GM23338 (cell line): ENCODE measurements at regions not wholly inside any gene's neighbourhood (a gene's known extent, or its start where the extent isn't known, plus 50 kb on each side); places are given as distances from the start of the nearest gene placed in this dataset.

Experiments used
- ATAC-seq: fragments of 200-7000 bp; cut with Tn5 transposase; 3 replicates; pipeline ENCODE4 v1.9.1; 2020
- DNase-seq: peaks from one replicate; pipeline ENCODE4 v3.0.0-alpha.2; 2015; ENCODE audit warnings: low spot score
- H2AFZ ChIP-seq: fragments of 200-600 bp; sonication (generic); 2 replicates; pipeline ENCODE4 v1.8.0; 2016; ENCODE audit warnings: antibody characterized with exemption, mild to moderate bottlenecking, moderate library complexity
- H3F3A ChIP-seq: fragments of 200-600 bp; sonication (generic); replicated peaks from 2 replicates; pipeline ENCODE4 v1.8.0; 2017; ENCODE audit warnings: antibody characterized with exemption, mixed run types, low read depth
- H3K27ac ChIP-seq: fragments of 200-600 bp; sonication (generic); 2 replicates; pipeline ENCODE4 v1.6.1; 2016; ENCODE audit warnings: low read depth
- H3K27me3 ChIP-seq: fragments of 200-600 bp; sonication (generic); 2 replicates; pipeline ENCODE4 v1.8.0; 2016; ENCODE audit warnings: mild to moderate bottlenecking, mixed run types, moderate library complexity; ENCODE audit not compliant: insufficient read depth
- H3K36me3 ChIP-seq: fragments of 200-600 bp; sonication (generic); 2 replicates; pipeline ENCODE4 v1.8.0; 2016; ENCODE audit warnings: mild to moderate bottlenecking; ENCODE audit not compliant: insufficient read depth
- H3K4me1 ChIP-seq: fragments of 200-600 bp; sonication (generic); 2 replicates; pipeline ENCODE4 v1.8.0; 2016; ENCODE audit warnings: mild to moderate bottlenecking, moderate library complexity; ENCODE audit not compliant: insufficient read depth
- H3K4me2 ChIP-seq: fragments of 200-600 bp; sonication (generic); 2 replicates; pipeline ENCODE4 v1.7.1; 2017; ENCODE audit warnings: mixed run types
- H3K4me3 ChIP-seq: fragments of 200-600 bp; sonication (generic); 2 replicates; pipeline ENCODE4 v1.6.1; 2016; ENCODE audit warnings: mixed run types
- H3K79me2 ChIP-seq: fragments of 200-600 bp; sonication (generic); replicated peaks from 2 replicates; pipeline ENCODE4 v1.8.0; 2017; ENCODE audit warnings: mild to moderate bottlenecking; ENCODE audit not compliant: insufficient read depth
- H3K9me2 ChIP-seq: fragments of 200-600 bp; sonication (generic); 2 replicates; pipeline ENCODE4 v1.8.0; 2017; ENCODE audit not compliant: insufficient read depth
- H4K20me1 ChIP-seq: fragments of 200-600 bp; sonication (generic); replicated peaks from 2 replicates; pipeline ENCODE4 v1.8.0; 2017; ENCODE audit warnings: mild to moderate bottlenecking; ENCODE audit not compliant: insufficient read depth
- H3K27ac Mint-ChIP-seq: 2 replicates; pipeline ENCODE4 v1.8.0; 2020; ENCODE audit warnings: inconsistent platforms, mild to moderate bottlenecking, moderate library complexity, mixed read lengths
- H3K27me3 Mint-ChIP-seq: 3 replicates; pipeline ENCODE4 v1.8.0; 2022; ENCODE audit warnings: low read depth, mild to moderate bottlenecking, moderate library complexity, mixed read lengths, inconsistent platforms; ENCODE audit not compliant: insufficient read depth, poor library complexity
- H3K36me3 Mint-ChIP-seq: 3 replicates; pipeline ENCODE4 v1.8.0; 2021; ENCODE audit warnings: low read depth, mild to moderate bottlenecking, inconsistent platforms, moderate library complexity, mixed read lengths
- H3K4me1 Mint-ChIP-seq: 3 replicates; pipeline ENCODE4 v1.8.0; 2020; ENCODE audit warnings: mild to moderate bottlenecking, inconsistent platforms, mixed read lengths
- H3K4me3 Mint-ChIP-seq: 3 replicates; pipeline ENCODE4 v1.8.0; 2021; ENCODE audit warnings: moderate library complexity, mild to moderate bottlenecking, inconsistent platforms, mixed read lengths
- H3K9me3 Mint-ChIP-seq: 3 replicates; pipeline ENCODE4 v1.8.0; 2020; ENCODE audit warnings: moderate library complexity, mild to moderate bottlenecking, inconsistent platforms, mixed read lengths
- EZH2 ChIP-seq: fragments of 200-600 bp; sonication (generic); IDR thresholded peaks from one replicate; pipeline ENCODE4 v1.8.0; 2017; ENCODE audit warnings: antibody characterized with exemption, mild to moderate bottlenecking, low read depth; ENCODE audit not compliant: unreplicated experiment
- JUNB ChIP-seq: IDR thresholded peaks from one replicate; pipeline ENCODE4 v1.6.1; 2016; ENCODE audit warnings: antibody characterized with exemption; ENCODE audit not compliant: unreplicated experiment
- NANOG ChIP-seq: IDR thresholded peaks from 2 replicates; pipeline ENCODE4 v1.6.1; 2016; ENCODE audit warnings: antibody characterized with exemption, borderline replicate concordance
- STAT1 ChIP-seq: IDR thresholded peaks from one replicate; pipeline ENCODE4 v1.6.1; 2016; ENCODE audit warnings: antibody characterized with exemption; ENCODE audit not compliant: unreplicated experiment
- TF ChIP-seq, protein P1 (sequence below): IDR thresholded peaks from 2 replicates; pipeline ENCODE4 v1.6.1; 2016; ENCODE audit warnings: antibody characterized with exemption
- TF ChIP-seq, protein P2 (sequence below): fragments of 250-450 bp; sonication (Bioruptor Pico); IDR thresholded peaks from 2 replicates; pipeline ENCODE4 v1.5.0; 2020; ENCODE audit warnings: mild to moderate bottlenecking, moderate library complexity
- TF ChIP-seq, protein P3 (sequence below), 2 experiments: fragments of 200-600 bp in 1 of 2; sonication (generic) in 1 of 2; conservative IDR thresholded peaks; 2 replicates each; pipeline versions ENCODE4 v1.5.1 to v1.6.1; 2016 to 2017; ENCODE audit warnings: antibody characterized with exemption in 2 of 2, low read depth in 2 of 2, mild to moderate bottlenecking in 2 of 2, moderate library complexity in 1 of 2
- TF ChIP-seq, protein P4 (sequence below): IDR thresholded peaks from one replicate; pipeline ENCODE4 v1.6.1; 2018; ENCODE audit warnings: antibody characterized with exemption; ENCODE audit not compliant: unreplicated experiment

DNA sequence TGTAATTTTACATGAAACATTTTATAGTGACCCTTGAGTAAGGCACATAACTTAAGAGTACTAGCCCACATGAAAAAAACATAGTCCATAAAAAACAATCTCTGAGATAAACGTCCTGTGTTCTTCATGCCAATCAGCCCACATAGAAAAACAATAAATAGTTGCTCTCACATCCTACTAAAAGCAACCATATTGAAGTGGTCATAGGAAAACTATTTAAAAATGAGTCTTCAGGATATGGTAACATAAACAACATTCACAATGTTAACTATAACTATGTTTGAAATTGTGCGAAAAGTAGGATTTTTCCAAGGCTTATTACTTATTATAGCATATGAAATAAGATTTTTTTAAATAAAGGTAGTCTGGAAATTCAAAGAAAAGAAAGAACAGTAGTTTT lies 77.1 kb upstream of the EPHA5 start:
- Histone ChIP-seq H3K4me1 (no peaks in the 10 kb centered on the region), H3F3A (no peaks in the 10 kb centered on the region), H2AFZ (no peak overlapping the region), H3K36me3 (no peaks in the 10 kb centered on the region), H3K9me2 (no peaks in the 10 kb centered on the region), H4K20me1 (no peaks in the 10 kb centered on the region), H3K4me2 (no peak overlapping the region), H3K27ac (no peak overlapping the region), H3K27me3 (no peaks in the 10 kb centered on the region), H3K4me3 (no peak overlapping the region), H3K79me2 (no peaks in the 10 kb centered on the region)
- no peaks in the 10 kb centered on the region for H3K9me3 Mint-ChIP-seq
- no peaks in the 10 kb centered on the region for H3K36me3 Mint-ChIP-seq
- H3K27ac Mint-ChIP-seq, result no peak overlapping the region
- peaks cover 4% of the 10 kb centered on the region; the same call in 1 of the 3 replicates for H3K4me1 Mint-ChIP-seq
- DNase-seq (no peak), ATAC-seq (no peak)
- TF ChIP-seq JUNB (no peak), STAT1 (no peak), EZH2 (no peak), NANOG (no peak)
- TF ChIP-seq, protein P1, sequence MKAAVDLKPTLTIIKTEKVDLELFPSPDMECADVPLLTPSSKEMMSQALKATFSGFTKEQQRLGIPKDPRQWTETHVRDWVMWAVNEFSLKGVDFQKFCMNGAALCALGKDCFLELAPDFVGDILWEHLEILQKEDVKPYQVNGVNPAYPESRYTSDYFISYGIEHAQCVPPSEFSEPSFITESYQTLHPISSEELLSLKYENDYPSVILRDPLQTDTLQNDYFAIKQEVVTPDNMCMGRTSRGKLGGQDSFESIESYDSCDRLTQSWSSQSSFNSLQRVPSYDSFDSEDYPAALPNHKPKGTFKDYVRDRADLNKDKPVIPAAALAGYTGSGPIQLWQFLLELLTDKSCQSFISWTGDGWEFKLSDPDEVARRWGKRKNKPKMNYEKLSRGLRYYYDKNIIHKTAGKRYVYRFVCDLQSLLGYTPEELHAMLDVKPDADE, result no peak
- TF ChIP-seq, protein P2, sequence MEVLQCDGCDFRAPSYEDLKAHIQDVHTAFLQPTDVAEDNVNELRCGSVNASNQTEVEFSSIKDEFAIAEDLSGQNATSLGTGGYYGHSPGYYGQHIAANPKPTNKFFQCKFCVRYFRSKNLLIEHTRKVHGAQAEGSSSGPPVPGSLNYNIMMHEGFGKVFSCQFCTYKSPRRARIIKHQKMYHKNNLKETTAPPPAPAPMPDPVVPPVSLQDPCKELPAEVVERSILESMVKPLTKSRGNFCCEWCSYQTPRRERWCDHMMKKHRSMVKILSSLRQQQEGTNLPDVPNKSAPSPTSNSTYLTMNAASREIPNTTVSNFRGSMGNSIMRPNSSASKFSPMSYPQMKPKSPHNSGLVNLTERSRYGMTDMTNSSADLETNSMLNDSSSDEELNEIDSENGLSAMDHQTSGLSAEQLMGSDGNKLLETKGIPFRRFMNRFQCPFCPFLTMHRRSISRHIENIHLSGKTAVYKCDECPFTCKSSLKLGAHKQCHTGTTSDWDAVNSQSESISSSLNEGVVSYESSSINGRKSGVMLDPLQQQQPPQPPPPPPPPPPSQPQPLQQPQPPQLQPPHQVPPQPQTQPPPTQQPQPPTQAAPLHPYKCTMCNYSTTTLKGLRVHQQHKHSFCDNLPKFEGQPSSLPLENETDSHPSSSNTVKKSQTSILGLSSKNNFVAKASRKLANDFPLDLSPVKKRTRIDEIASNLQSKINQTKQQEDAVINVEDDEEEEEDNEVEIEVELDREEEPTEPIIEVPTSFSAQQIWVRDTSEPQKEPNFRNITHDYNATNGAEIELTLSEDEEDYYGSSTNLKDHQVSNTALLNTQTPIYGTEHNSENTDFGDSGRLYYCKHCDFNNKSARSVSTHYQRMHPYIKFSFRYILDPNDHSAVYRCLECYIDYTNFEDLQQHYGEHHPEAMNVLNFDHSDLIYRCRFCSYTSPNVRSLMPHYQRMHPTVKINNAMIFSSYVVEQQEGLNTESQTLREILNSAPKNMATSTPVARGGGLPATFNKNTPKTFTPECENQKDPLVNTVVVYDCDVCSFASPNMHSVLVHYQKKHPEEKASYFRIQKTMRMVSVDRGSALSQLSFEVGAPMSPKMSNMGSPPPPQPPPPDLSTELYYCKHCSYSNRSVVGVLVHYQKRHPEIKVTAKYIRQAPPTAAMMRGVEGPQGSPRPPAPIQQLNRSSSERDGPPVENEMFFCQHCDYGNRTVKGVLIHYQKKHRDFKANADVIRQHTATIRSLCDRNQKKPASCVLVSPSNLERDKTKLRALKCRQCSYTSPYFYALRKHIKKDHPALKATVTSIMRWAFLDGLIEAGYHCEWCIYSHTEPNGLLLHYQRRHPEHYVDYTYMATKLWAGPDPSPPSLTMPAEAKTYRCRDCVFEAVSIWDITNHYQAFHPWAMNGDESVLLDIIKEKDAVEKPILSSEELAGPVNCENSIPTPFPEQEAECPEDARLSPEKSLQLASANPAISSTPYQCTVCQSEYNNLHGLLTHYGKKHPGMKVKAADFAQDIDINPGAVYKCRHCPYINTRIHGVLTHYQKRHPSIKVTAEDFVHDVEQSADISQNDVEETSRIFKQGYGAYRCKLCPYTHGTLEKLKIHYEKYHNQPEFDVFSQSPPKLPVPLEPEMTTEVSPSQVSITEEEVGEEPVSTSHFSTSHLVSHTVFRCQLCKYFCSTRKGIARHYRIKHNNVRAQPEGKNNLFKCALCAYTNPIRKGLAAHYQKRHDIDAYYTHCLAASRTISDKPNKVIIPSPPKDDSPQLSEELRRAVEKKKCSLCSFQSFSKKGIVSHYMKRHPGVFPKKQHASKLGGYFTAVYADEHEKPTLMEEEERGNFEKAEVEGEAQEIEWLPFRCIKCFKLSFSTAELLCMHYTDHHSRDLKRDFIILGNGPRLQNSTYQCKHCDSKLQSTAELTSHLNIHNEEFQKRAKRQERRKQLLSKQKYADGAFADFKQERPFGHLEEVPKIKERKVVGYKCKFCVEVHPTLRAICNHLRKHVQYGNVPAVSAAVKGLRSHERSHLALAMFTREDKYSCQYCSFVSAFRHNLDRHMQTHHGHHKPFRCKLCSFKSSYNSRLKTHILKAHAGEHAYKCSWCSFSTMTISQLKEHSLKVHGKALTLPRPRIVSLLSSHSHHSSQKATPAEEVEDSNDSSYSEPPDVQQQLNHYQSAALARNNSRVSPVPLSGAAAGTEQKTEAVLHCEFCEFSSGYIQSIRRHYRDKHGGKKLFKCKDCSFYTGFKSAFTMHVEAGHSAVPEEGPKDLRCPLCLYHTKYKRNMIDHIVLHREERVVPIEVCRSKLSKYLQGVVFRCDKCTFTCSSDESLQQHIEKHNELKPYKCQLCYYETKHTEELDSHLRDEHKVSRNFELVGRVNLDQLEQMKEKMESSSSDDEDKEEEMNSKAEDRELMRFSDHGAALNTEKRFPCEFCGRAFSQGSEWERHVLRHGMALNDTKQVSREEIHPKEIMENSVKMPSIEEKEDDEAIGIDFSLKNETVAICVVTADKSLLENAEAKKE (CRISPR knock-in tag), result no peak
- TF ChIP-seq, protein P3, sequence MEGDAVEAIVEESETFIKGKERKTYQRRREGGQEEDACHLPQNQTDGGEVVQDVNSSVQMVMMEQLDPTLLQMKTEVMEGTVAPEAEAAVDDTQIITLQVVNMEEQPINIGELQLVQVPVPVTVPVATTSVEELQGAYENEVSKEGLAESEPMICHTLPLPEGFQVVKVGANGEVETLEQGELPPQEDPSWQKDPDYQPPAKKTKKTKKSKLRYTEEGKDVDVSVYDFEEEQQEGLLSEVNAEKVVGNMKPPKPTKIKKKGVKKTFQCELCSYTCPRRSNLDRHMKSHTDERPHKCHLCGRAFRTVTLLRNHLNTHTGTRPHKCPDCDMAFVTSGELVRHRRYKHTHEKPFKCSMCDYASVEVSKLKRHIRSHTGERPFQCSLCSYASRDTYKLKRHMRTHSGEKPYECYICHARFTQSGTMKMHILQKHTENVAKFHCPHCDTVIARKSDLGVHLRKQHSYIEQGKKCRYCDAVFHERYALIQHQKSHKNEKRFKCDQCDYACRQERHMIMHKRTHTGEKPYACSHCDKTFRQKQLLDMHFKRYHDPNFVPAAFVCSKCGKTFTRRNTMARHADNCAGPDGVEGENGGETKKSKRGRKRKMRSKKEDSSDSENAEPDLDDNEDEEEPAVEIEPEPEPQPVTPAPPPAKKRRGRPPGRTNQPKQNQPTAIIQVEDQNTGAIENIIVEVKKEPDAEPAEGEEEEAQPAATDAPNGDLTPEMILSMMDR (conservative IDR thresholded peaks at IDR 0.05; ENCODE audit: low read depth in 2 of 2), result no peak
- TF ChIP-seq, protein P4, sequence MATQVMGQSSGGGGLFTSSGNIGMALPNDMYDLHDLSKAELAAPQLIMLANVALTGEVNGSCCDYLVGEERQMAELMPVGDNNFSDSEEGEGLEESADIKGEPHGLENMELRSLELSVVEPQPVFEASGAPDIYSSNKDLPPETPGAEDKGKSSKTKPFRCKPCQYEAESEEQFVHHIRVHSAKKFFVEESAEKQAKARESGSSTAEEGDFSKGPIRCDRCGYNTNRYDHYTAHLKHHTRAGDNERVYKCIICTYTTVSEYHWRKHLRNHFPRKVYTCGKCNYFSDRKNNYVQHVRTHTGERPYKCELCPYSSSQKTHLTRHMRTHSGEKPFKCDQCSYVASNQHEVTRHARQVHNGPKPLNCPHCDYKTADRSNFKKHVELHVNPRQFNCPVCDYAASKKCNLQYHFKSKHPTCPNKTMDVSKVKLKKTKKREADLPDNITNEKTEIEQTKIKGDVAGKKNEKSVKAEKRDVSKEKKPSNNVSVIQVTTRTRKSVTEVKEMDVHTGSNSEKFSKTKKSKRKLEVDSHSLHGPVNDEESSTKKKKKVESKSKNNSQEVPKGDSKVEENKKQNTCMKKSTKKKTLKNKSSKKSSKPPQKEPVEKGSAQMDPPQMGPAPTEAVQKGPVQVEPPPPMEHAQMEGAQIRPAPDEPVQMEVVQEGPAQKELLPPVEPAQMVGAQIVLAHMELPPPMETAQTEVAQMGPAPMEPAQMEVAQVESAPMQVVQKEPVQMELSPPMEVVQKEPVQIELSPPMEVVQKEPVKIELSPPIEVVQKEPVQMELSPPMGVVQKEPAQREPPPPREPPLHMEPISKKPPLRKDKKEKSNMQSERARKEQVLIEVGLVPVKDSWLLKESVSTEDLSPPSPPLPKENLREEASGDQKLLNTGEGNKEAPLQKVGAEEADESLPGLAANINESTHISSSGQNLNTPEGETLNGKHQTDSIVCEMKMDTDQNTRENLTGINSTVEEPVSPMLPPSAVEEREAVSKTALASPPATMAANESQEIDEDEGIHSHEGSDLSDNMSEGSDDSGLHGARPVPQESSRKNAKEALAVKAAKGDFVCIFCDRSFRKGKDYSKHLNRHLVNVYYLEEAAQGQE, result no peak
- H3K27me3 Mint-ChIP-seq, result no peaks in the 10 kb centered on the region
- no peak overlapping the region for H3K4me3 Mint-ChIP-seq
